GM12801 (cell line): ENCODE measurements at regions not wholly inside any gene's neighbourhood (a gene's known extent, or its start where the extent isn't known, plus 50 kb on each side); places are given as distances from the start of the nearest gene placed in this dataset.

Experiments used
- CTCF ChIP-seq: IDR thresholded peaks from one replicate; pipeline ENCODE4 v1.5.1; 2011; ENCODE audit warnings: control low read depth; ENCODE audit not compliant: insufficient read length; ENCODE audit errors: extremely low read depth

DNA sequence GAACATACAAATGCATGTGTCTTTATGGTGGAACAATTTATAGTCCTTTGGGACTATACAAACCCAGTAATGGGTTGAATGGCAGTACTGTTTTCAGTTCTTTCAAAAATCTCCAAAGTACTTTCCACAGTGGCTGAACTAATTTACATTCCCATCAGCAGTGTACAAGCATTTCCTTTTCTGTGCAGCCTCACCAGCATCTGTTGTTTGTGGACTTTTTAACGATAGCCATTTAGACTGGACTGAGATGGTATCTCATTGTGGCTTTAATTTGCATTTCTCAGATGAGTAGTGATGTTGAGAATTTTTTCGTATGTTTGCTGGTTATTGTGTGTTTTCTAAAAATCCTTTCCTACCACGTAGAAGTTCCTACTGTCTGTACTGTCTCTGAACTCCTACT lies 327.2 kb upstream of the ZFP64 start:
- TF ChIP-seq CTCF: no peak

DNA sequence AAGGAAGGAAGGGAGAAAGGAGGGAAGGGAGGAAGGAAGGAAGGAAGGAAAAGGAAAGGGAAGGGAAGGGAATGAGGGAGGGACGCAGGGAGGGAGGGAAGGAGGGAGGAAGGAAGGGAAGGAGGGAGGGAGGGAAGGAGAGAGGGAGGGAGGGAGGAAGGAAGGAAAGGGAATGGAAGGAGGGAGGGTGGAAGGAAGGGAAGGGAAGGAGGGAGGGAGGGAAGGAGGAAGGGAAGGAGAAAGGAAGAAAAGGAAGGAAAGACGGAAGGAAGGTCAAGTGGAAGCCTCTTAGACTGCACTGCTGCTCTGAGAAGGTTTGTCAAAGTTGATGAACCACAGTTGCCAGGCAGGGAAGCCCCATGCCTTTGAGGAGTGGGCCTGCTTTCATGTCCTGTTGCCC lies 324.3 kb upstream of the ZFP64 start:
- TF ChIP-seq CTCF: no peak

- TF ChIP-seq CTCF: no peak
Measured at GRCh38 chr20:52500157-52500556, 308.6 kb upstream of the ZFP64 start.

DNA sequence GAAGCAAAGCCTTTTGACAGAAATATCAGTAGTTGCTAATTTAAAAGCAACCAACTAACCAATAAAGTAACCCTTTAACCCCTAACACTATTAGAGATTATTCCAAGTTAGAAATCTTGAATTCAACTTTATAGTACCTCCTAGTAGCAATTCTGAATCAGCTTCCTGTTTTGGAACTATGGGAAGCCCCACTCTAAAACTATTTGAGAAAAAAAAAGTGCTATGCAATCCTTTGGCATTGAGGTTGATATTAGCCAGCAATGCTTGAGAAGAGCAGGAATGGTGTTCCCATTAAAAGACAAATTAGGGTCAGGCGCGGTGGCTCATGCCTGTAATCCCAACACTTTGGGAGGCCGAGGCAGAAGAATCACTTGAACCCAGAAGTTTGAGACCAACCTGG lies 306.2 kb upstream of the ZFP64 start:
- no peak for TF ChIP-seq CTCF

DNA sequence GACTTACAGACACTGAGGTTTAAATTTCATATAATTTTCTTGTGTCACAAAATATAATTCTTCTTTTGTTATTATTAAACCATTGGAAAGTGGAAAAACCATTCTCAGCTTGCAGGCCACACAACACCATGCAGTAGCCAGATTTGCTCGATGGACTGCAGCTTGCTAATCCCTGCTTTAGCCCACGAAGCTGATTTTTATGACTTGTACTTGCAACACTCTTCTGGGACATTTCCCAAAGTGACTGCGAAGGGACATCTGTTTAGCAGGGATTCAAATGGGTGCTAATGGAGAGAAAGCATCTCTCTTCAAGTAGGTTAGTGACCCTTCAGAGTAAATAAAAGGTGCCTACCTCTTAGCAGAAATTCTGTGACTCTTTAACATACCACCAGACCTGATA lies 304.6 kb upstream of the ZFP64 start:
- TF ChIP-seq CTCF: no peak

- TF ChIP-seq CTCF: no peak
Measured at GRCh38 chr20:52494244-52494643, 302.7 kb upstream of the ZFP64 start.

GRCh38 chr20:52493171-52493721 lies 301.7 kb upstream of the ZFP64 start:
- TF ChIP-seq CTCF: no peak

DNA sequence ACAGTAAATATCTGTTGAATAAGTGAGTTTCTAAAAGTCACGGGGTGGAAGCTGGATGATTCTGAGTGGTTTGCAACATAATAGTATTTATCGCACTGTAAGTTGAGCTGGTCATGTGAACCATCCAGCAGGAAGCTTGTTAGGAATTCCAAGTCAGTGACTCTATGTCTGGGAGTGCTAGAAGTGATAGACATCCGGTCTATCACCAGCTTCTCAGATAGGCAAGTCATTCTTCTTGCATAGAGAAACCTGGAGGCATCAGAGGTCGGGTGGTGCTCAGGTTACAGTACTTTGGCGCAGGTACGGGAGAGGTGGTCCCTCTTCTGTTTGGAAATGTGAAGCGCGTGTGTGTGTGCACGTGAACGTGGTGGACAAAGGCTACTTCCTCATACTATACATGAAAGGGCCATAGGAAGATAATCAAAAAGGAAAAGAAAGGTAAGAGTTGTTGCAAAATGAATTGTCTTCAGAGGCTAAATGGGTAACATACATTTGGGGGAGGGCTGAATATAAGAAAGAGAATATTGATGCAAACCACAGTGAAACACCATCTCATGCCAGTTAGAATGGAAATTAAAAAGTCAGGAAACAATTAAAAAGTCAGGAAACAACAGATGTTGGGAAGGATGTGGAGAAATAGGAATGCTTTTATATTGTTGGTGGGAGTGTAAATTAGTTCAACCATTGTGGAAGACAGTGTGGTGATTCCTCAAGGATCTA lies 299.3 kb upstream of the ZFP64 start:
- no peak for TF ChIP-seq CTCF
